Activated CD4-positive, alpha-beta T cell treated with anti-CD3 and anti-CD28 coated beads for 1 hour (primary cell): ENCODE measurements at regions not wholly inside any gene's neighbourhood (a gene's known extent, or its start where the extent isn't known, plus 50 kb on each side); places are given as distances from the start of the nearest gene placed in this dataset.

Source experiments
- DNase-seq: peaks from one replicate; pipeline ENCODE4 v3.0.0-alpha.2; 2020

DNA sequence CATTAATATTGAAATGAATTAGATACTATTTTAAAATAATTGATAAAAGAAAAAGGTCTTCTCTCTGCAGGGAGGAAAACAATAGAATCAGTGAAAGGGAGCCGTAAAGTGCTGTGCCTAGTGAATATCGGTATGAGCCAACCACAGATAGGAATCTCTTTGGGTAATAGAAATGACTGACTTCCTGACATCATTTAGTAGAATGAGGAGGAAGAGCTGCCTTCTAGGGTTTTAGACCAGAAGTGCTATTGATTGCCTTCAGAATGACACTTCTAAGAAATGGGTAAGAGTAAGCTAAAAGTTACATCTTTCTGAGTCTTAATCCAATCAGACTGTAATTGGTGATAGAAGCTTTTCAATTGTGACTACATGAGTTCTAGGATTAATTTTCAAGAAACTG is 134.0 kb upstream of the MAP9 start:
- DNase-seq = no peak

GRCh38 chr4:155509555-155509954 is 132.8 kb upstream of the MAP9 start:
- DNase-seq = no peak

DNA sequence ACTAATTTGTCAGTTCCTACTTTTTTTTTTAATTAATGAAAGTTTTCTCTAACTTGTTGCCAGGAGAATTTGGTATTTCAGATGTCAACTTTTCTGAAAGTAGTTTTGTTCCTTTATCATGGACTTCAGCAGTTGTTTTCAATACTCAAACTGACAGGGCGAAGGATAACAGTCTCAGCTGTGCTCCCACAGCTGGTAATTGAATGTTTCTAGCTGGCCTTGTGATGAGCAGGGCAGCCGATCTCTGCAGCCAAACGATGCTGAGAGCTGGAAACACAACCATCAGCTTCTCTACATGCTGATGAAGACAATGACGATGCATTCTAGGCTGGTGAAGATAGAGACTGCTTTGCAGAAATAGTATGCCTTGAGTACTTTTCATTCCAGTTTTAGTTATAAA is 130.0 kb upstream of the MAP9 start:
- DNase-seq = no peak

GRCh38 chr4:155505321-155505720 is 128.6 kb upstream of the MAP9 start:
- no peak for DNase-seq

DNA sequence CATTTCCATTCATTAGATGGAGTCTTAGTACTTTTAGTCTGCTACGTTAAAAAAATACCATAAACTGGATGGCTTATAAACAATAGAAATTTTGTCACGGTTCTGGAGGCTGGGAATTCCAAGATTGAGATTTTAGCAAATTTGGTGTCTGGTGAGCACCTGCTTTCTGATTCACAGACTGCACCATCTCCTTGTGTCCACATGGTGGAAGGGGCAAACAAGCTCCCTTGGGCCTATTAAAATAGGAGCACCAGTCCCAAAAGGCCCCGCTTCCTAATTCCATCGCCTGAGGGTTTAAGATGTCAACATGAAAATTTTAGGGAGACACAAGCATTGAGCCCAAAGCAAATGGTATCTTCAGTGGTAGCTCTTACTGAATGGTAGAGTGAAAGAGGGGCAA is 120.5 kb upstream of the MAP9 start:
- DNase-seq = no peak

- no peak for DNase-seq
Measured at GRCh38 chr4:155496294-155496626, 119.5 kb upstream of the MAP9 start.

- DNase-seq = no peak
Measured at GRCh38 chr4:155495572-155496293, 119.0 kb upstream of the MAP9 start.

GRCh38 chr4:155494037-155494718 is 117.4 kb upstream of the MAP9 start:
- DNase-seq = no peak

- no peak for DNase-seq
Measured at GRCh38 chr4:155491336-155492120, 114.8 kb upstream of the MAP9 start.

- no peak for DNase-seq
Measured at GRCh38 chr4:155489271-155489670, 112.5 kb upstream of the MAP9 start.

- DNase-seq = no peak
Measured at GRCh38 chr4:155488691-155489090, 111.9 kb upstream of the MAP9 start.

DNA sequence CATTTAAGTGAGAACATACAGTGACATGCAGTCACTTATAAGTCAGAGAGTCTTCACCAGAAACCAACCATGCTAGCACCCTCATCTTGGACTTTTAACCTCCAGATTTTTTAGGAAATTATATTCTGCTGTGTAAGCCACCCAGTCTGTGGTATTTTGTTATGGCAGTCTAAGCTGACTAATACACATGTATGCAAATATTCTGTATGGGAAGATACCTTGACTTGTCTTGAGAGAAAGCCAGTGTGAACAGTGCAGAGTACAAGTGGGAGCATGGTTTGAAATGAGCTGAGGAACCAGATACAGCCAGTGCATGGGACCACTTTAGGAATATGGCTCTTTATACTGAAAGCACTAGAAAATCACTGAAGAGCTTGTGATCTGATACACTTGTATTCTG is 110.4 kb upstream of the MAP9 start:
- DNase-seq = no peak

GRCh38 chr4:155481150-155481549 is 104.4 kb upstream of the MAP9 start:
- DNase-seq = no peak

DNA sequence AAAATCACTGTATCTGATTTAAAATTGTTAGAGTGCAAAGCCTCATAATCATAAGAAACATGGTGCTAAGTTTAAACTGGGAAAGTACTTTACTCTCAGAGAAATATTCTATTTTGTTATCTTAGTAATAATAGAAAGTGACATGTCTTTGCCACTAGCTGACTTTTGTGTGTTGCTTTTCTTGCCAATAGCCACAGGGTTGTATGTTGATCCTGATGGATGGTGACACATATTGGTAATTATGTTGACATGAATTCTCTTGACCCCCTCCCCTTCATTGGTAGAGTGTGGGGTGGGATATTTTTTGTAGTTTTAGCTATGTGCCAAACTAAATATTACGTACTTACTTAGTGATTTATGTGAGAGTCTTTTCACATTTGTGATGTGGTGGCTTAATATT is 103.1 kb upstream of the MAP9 start:
- no peak for DNase-seq

- no peak for DNase-seq
Measured at GRCh38 chr4:155478336-155478835, 101.6 kb upstream of the MAP9 start.

- DNase-seq = no peak
Measured at GRCh38 chr4:155474758-155475157, 98.0 kb upstream of the MAP9 start.

DNA sequence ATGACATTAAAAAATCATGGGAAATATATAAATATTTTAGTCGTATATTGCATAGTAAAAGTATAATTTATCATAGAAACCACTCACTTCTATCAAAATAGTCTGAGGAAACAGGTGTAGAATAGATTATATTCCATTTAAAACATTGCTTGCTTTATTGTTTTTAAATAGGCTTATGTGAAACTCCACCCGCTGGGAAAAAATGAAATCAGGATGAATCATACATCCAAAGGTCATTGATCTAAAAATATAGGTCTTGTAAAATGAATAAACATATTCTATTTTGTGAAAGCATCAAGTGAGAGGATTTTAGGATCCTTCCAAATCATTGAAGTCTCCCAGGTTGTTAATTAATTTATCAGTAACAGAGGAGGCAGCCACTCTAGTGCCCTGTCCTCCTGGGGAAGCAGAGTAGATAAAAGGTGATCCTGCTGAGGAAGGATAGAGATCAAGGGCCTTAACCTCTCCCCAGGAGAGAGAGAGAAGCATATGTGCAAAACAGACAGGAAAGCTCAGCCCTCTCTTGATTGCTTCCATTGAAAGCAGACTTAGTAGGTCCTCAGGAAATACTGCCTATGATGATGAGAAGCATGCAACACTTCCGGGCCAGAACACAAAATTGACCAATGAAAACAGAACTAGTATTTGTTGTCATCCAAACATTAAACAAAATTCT is 96.8 kb upstream of the MAP9 start:
- no peak for DNase-seq

DNA sequence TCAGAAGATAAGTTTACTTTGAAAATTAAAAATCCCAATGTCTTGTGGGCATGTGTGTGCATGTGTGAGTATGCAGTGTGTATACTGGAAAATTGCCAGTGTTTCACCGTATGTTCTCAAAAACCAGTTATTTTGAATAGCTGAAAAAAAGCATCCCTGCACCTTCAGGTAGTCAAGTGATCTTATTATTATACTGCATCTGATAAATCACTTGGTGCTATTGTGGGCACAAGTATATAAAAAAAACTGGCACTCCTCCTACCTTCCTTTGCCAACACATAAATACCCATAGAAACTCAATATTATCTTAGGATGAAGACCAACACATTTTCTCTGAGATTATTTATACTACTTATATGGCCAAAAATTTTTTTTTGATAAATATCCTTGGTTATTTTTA is 91.5 kb upstream of the MAP9 start:
- no peak for DNase-seq

DNA sequence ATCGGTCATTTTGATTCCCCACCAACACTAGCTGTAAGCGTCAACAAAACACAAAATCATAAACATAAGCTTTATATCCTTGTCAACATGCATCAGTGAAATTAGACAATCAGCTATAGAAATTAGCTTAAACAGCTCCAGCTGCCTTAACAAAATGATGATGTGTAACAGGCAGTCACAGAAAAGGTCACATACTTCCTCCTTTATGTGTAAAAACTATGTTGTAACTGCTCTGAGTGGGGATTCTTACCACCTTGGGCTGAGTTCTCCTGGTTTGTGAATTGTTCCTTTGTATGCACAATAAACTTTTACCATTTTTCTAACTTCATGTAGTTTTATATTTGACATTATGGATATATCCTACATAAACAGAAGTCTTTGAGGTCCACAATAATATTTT is 73.9 kb upstream of the MAP9 start:
- no peak for DNase-seq

DNA sequence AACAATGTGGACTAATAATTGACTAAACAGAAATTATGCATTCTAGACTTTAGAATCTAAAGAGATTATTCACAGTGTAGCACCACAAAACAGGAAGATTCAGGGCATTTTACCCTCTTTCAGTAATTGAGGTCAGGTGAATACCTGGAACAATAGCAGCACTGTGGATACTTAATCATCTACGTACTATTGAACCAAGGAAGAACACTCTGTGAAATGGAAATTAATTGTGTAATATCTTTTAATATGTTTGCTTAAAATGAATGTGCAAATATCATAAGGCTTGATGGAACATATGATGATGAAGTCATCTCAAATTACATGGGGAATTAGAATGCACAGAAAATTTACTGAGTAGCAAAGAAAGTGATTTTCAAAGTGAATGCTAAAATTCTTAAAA is 68.5 kb upstream of the MAP9 start:
- no peak for DNase-seq

DNA sequence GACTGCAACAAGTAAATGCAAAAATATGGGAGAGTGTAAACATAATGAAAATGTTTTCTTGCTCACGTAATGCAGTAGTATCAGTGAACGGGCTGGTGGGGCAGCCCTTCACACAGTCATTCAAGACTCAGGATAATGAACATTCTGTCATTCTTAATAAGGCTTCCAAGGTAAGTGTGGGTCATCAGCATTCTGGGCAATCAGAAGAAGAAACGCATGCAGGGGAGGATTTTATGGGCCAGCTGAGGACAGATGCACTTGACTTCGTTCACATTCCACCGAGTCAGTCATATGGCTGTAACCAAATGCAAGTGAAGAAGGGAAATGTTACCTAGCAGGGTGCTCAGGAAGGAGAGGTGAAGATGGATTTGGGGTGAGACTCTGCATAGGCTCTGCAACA is 68.0 kb upstream of the MAP9 start:
- DNase-seq = no peak

GRCh38 chr4:155442267-155443105 is 65.7 kb upstream of the MAP9 start:
- peak; percentile 24 for DNase-seq
